DMS 273 (cell line): ENCODE measurements at regions not wholly inside any gene's neighbourhood (a gene's known extent, or its start where the extent isn't known, plus 50 kb on each side); places are given as distances from the start of the nearest gene placed in this dataset.

ENCODE experiments used
- DNase-seq: peaks from one replicate; lab custom pipeline; 2025; ENCODE audit not compliant: unreplicated experiment; lab: John Stamatoyannopoulos, UW

- DNase-seq, result no peak
Observed at GRCh38 chr2:196276421-196276820, 105.0 kb upstream of the STK17B start.

GRCh38 chr2:196277002-196277401 is 105.6 kb upstream of the STK17B start:
- peak; percentile 9 for DNase-seq

- DNase-seq, result no peak
Observed at GRCh38 chr2:196278491-196278911, 107.1 kb upstream of the STK17B start.

GRCh38 chr2:196279541-196279940 is 108.2 kb upstream of the STK17B start:
- no peak for DNase-seq

GRCh38 chr2:196284144-196284844 is 112.9 kb upstream of the STK17B start:
- no peak for DNase-seq

- no peak for DNase-seq
Observed at GRCh38 chr2:196284866-196285557, 113.6 kb upstream of the STK17B start.

GRCh38 chr2:196286821-196287220 is 115.4 kb upstream of the STK17B start:
- DNase-seq, result no peak

GRCh38 chr2:196287523-196287922 is 116.1 kb upstream of the STK17B start:
- DNase-seq, result no peak

- no peak for DNase-seq
Observed at GRCh38 chr2:196288006-196288538, 116.7 kb upstream of the STK17B start.

- DNase-seq, result no peak
Observed at GRCh38 chr2:196289000-196289399, 117.6 kb upstream of the STK17B start.

- DNase-seq, result no peak
Observed at GRCh38 chr2:196290136-196290535, 118.8 kb upstream of the STK17B start.

GRCh38 chr2:196290569-196290968 is 119.2 kb upstream of the STK17B start:
- no peak for DNase-seq

- DNase-seq, result no peak
Observed at GRCh38 chr2:196291426-196291825, 120.0 kb upstream of the STK17B start.

- no peak for DNase-seq
Observed at GRCh38 chr2:196291873-196292800, 120.8 kb upstream of the STK17B start.

- no peak for DNase-seq
Observed at GRCh38 chr2:196293751-196294515, 122.6 kb upstream of the STK17B start.

GRCh38 chr2:196294516-196294909 is 123.1 kb upstream of the STK17B start:
- DNase-seq, result no peak

- no peak for DNase-seq
Observed at GRCh38 chr2:196295005-196295404, 123.6 kb upstream of the STK17B start.

GRCh38 chr2:196298106-196298723 is 126.8 kb upstream of the STK17B start:
- DNase-seq, result peak; percentile 55

- no peak for DNase-seq
Observed at GRCh38 chr2:196307775-196308305, 136.5 kb upstream of the STK17B start.

GRCh38 chr2:196309691-196310090 is 138.3 kb upstream of the STK17B start:
- DNase-seq, result no peak
